NCI-H2081 treated with DMSO at 0.1 percent for 48 hours (cell line): ENCODE measurements at regions not wholly inside any gene's neighbourhood (a gene's known extent, or its start where the extent isn't known, plus 50 kb on each side); places are given as distances from the start of the nearest gene placed in this dataset.

Experiments
- DNase-seq: peaks from one replicate; lab custom pipeline; 2025; lab: John Stamatoyannopoulos, UW

GRCh38 chrX:88416965-88417364, 330.1 kb upstream of the CPXCR1 start:
- no peak for DNase-seq

- no peak for DNase-seq
These were observed 323.0 kb upstream of the CPXCR1 start for GRCh38 chrX:88424071-88424470.

- DNase-seq: no peak
These were observed 322.5 kb upstream of the CPXCR1 start for GRCh38 chrX:88424541-88424940.

- DNase-seq: no peak
These were observed 321.3 kb upstream of the CPXCR1 start for GRCh38 chrX:88425739-88426138.

GRCh38 chrX:88437563-88437962, 309.5 kb upstream of the CPXCR1 start:
- no peak for DNase-seq

- DNase-seq: no peak
These were observed 308.8 kb upstream of the CPXCR1 start for GRCh38 chrX:88438209-88438608.

- DNase-seq: no peak
These were observed 307.1 kb upstream of the CPXCR1 start for GRCh38 chrX:88439935-88440334.
